IMR-90 (cell line): ENCODE measurements at regions not wholly inside any gene's neighbourhood (a gene's known extent, or its start where the extent isn't known, plus 50 kb on each side); places are given as distances from the start of the nearest gene placed in this dataset.

Source experiments
- ATAC-seq: fragments of 200-7000 bp; cut with Tn5 transposase; 2 replicates; pipeline ENCODE4 v1.9.1; 2020; ENCODE audit warnings: low read depth, mild to moderate bottlenecking, moderate library complexity
- BruUV-seq: library from RNA; stranded (reverse); fragments of 400-500 nt; replicated peaks from 2 replicates; lab custom pipeline; 2021; lab: Mats Ljungman, UMichigan
- CTCF ChIA-PET: fragments of 300-600 bp; formaldehyde crosslinking; extraction: SDS; loops from one replicate; lab custom pipeline; 2021; ENCODE audit warnings: antibody characterized with exemption; lab: Yijun Ruan, JAX
- POLR2A ChIA-PET: fragments of 300-600 bp; sonication (Branson Sonifier 250); formaldehyde crosslinking; loops from one replicate; lab custom pipeline; 2022; ENCODE audit warnings: antibody characterized with exemption; ENCODE audit not compliant: unreplicated experiment; lab: Charles Lee
- DNase-seq: peaks from one replicate; pipeline ENCODE4 v3.0.0; 2013
- H2AFZ ChIP-seq: replicated peaks from 2 replicates; pipeline ENCODE3; 2013; ENCODE audit warnings: low read length, mild to moderate bottlenecking; ENCODE audit not compliant: poor library complexity
- H2AK5ac ChIP-seq: 2 replicates; pipeline ENCODE4 v1.6.1; 2013; ENCODE audit warnings: low read depth, low read length, inconsistent platforms
- H2AK9ac ChIP-seq: replicated peaks from 2 replicates; pipeline ENCODE3; 2013; ENCODE audit warnings: mild to moderate bottlenecking, low read depth, low read length, moderate library complexity; ENCODE audit not compliant: poor library complexity
- H2BK120ac ChIP-seq: 2 replicates; pipeline ENCODE4 v1.6.1; 2013; ENCODE audit warnings: low read depth, low read length, inconsistent platforms
- H2BK15ac ChIP-seq: 3 replicates; pipeline ENCODE4 v1.6.1; 2013; ENCODE audit warnings: low read depth, low read length, inconsistent platforms
- H2BK20ac ChIP-seq: 2 replicates; pipeline ENCODE4 v1.6.1; 2013; ENCODE audit warnings: low read depth, mild to moderate bottlenecking, inconsistent platforms, low read length, moderate library complexity
- H2BK5ac ChIP-seq: 2 replicates; pipeline ENCODE4 v1.6.1; 2013; ENCODE audit warnings: mild to moderate bottlenecking, low read depth, low read length, inconsistent platforms; ENCODE audit not compliant: poor library complexity, severe bottlenecking
- H3K14ac ChIP-seq: replicated peaks from 2 replicates; pipeline ENCODE4 v1.6.1; 2013; ENCODE audit warnings: low read depth, low read length, inconsistent platforms
- H3K18ac ChIP-seq: 2 replicates; pipeline ENCODE4 v1.6.1; 2013; ENCODE audit warnings: low read depth, low read length, control low read depth
- H3K23ac ChIP-seq: 2 replicates; pipeline ENCODE4 v1.6.1; 2013; ENCODE audit warnings: low read depth, low read length, inconsistent platforms
- H3K27ac ChIP-seq: 2 replicates; pipeline ENCODE4 v1.5.1; 2013; ENCODE audit warnings: mild to moderate bottlenecking, control low read depth, low read length; ENCODE audit not compliant: insufficient read depth
- H3K27me3 ChIP-seq: 2 replicates; pipeline ENCODE4 v1.6.1; 2013; ENCODE audit warnings: low read length; ENCODE audit not compliant: control insufficient read depth, insufficient read depth
- H3K36me3 ChIP-seq: 2 replicates; pipeline ENCODE4 v1.6.1; 2013; ENCODE audit warnings: low read length, mixed read lengths; ENCODE audit not compliant: control insufficient read depth, insufficient read depth
- H3K4ac ChIP-seq: 2 replicates; pipeline ENCODE4 v1.6.1; 2013; ENCODE audit warnings: low read depth, low read length, inconsistent platforms
- H3K4me1 ChIP-seq: 2 replicates; pipeline ENCODE4 v1.6.1; 2013; ENCODE audit warnings: low read length, mixed read lengths; ENCODE audit not compliant: control insufficient read depth, insufficient read depth
- H3K4me2 ChIP-seq: 2 replicates; pipeline ENCODE4 v1.6.1; 2013; ENCODE audit warnings: low read depth, mild to moderate bottlenecking, control low read depth, low read length, moderate library complexity
- H3K4me3 ChIP-seq: 2 replicates; pipeline ENCODE4 v1.5.1; 2013; ENCODE audit warnings: low read depth, mild to moderate bottlenecking, control low read depth, low read length, moderate library complexity; ENCODE audit not compliant: insufficient read depth
- H3K56ac ChIP-seq: 2 replicates; pipeline ENCODE4 v1.6.1; 2013; ENCODE audit warnings: low read length, inconsistent platforms; ENCODE audit not compliant: insufficient read depth; ENCODE audit errors: extremely low read depth
- H3K79me1 ChIP-seq, 2 experiments: 2 replicates each; pipeline ENCODE4 v1.6.1; 2013; ENCODE audit warnings: low read length in 2 of 2, inconsistent platforms in 1 of 2, low read depth in 1 of 2
- H3K9ac ChIP-seq: 2 replicates; pipeline ENCODE4 v1.6.1; 2013; ENCODE audit warnings: low read depth, low read length, control low read depth
- H3K9me1 ChIP-seq: 2 replicates; pipeline ENCODE4 v1.6.1; 2013; ENCODE audit warnings: low read length, inconsistent platforms; ENCODE audit not compliant: insufficient read depth
- H3K9me3 ChIP-seq: 2 replicates; pipeline ENCODE4 v1.6.1; 2013; ENCODE audit warnings: low read length; ENCODE audit not compliant: control insufficient read depth, insufficient read depth
- H4K20me1 ChIP-seq: 2 replicates; pipeline ENCODE4 v1.6.1; 2013; ENCODE audit warnings: low read length, inconsistent platforms; ENCODE audit not compliant: insufficient read depth
- H4K5ac ChIP-seq: 2 replicates; pipeline ENCODE4 v1.6.1; 2013; ENCODE audit warnings: mild to moderate bottlenecking, low read depth, low read length, control low read depth
- H4K8ac ChIP-seq, 2 experiments: 2 replicates each; pipeline ENCODE4 v1.6.1; 2013; ENCODE audit warnings: low read depth in 2 of 2, low read length in 2 of 2, control low read depth in 1 of 2, inconsistent platforms in 1 of 2
- H4K91ac ChIP-seq: 2 replicates; pipeline ENCODE4 v1.6.1; 2013; ENCODE audit warnings: low read depth, low read length, inconsistent platforms; ENCODE audit not compliant: insufficient read depth
- MXI1 ChIP-seq: IDR thresholded peaks from 2 replicates; pipeline ENCODE4 v1.6.1; 2012; ENCODE audit warnings: low read depth, mild to moderate bottlenecking, low read length, moderate library complexity, borderline replicate concordance
- NFE2L2 ChIP-seq: fragments of 150-350 bp; IDR thresholded peaks from 2 replicates; pipeline ENCODE4 v1.6.1; 2016; ENCODE audit warnings: low read depth, mild to moderate bottlenecking, low read length
- WGBS, 2 experiments: methylation state at CpG; one replicate each; pipeline versions ENCODE4 v1.1.5 to v1.1.7; 2013; ENCODE audit warnings: missing lambda C conversion rate in 2 of 2; ENCODE audit not compliant: insufficient read length in 1 of 2; ENCODE audit errors: extremely low coverage in 2 of 2; 5-methylcytosine and 5-hydroxymethylcytosine counted together
- dilution Hi-C: fragments of 300-500 bp; cut with HindIII; formaldehyde crosslinking; loops from one replicate; pipeline ENCODE4 v1.14.3; 2018; ENCODE audit warnings: low sequenced_read_pairs; ENCODE audit not compliant: unreplicated experiment
- in situ Hi-C: fragments of 300-500 bp; cut with MboI; formaldehyde crosslinking; loops from 3 replicates; pipeline ENCODE4 v1.14.3; 2019; ENCODE audit warnings: low sequenced_read_pairs, inconsistent platforms, mixed read lengths
- intact Hi-C: fragments of 100-400 bp; cut with micrococcal nuclease; formaldehyde crosslinking; loops from 2 replicates; pipeline ENCODE4 v1.10.0; 2022

DNA sequence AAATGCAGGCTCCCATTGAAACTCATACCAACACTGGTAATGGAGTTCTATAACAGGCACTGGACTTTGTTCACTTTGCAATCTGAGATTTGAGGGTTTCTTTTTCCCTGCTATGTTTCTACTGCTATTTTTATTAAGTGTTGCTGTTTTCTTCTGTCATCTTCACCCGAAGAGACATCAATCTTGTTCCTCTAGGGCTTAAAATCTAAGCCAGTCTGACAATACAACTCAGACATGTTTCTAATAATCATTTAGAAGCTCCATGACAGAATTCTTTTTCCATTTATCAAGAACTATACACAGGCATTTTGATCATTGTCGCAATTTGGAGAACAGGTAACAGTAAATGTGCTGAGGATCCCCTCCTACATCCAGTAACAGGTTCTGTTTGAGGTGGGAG lies 98.5 kb upstream of the GNAI1 start:
- ChIA-PET CTCF (no interaction called here), POLR2A (no interaction called here)
- no peak overlapping the region for H2BK20ac ChIP-seq
- no peak overlapping the region for H3K14ac ChIP-seq
- no peaks in the 10 kb centered on the region for H3K36me3 ChIP-seq
- H4K20me1 ChIP-seq, result no peaks in the 10 kb centered on the region
- H3K9ac ChIP-seq, result no peak overlapping the region
- H2AFZ ChIP-seq, result no peak overlapping the region
- no peak overlapping the region for H4K91ac ChIP-seq
- dilution Hi-C loops, result no loop called here
- H3K18ac ChIP-seq, result no peak overlapping the region
- intact Hi-C loops, result no loop called here
- no peaks in the 10 kb centered on the region; the same call in 1 of the 2 replicates for H3K4me1 ChIP-seq
- no peak overlapping the region for H2AK9ac ChIP-seq
- no peak overlapping the region for H3K56ac ChIP-seq
- no CpG with 5 or more reads among the region's 2 CpGs for WGBS, 2 experiments
- H3K4me3 ChIP-seq, result no peak overlapping the region
- no peak overlapping the region for H4K8ac ChIP-seq
- DNase-seq (no peak), ATAC-seq (no peak)
- H3K4me2 ChIP-seq, result no peak overlapping the region
- no peak overlapping the region for H2AK5ac ChIP-seq
- no peak overlapping the region for H4K5ac ChIP-seq
- H3K27me3 ChIP-seq, result no peaks in the 10 kb centered on the region
- H2BK120ac ChIP-seq, result no peak overlapping the region
- H3K9me1 ChIP-seq, result no peaks in the 10 kb centered on the region
- H3K4ac ChIP-seq, result no peak overlapping the region
- in situ Hi-C loops, result loop anchor here (25.0 kb wide), 2 partner anchors 574 to 1099 kb away; partner anchors contain the start of gene MAGI2
- no peaks in the 10 kb centered on the region for H3K9me3 ChIP-seq
- no peaks in the 10 kb centered on the region for H3K79me1 ChIP-seq
- H3K27ac ChIP-seq, result no peak overlapping the region
- no peak overlapping the region for H2BK5ac ChIP-seq
- H3K23ac ChIP-seq, result no peak overlapping the region
- no TSS peak for BruUV-seq
- no peak for TF ChIP-seq NFE2L2
- TF ChIP-seq MXI1, result no peak
- no peak overlapping the region for H2BK15ac ChIP-seq
